GM12878 (cell line): ENCODE measurements at regions not wholly inside any gene's neighbourhood (a gene's known extent, or its start where the extent isn't known, plus 50 kb on each side); places are given as distances from the start of the nearest gene placed in this dataset.

Experiments used
- ATAC-seq: fragments of 200-7000 bp; cut with Tn5 transposase; 3 replicates; pipeline ENCODE4 v1.9.1; 2020; ENCODE audit warnings: mild to moderate bottlenecking, moderate library complexity
- BruUV-seq: library from RNA; stranded (reverse); fragments of 400-500 nt; replicated peaks from 2 replicates; lab custom pipeline; 2021; lab: Mats Ljungman, UMichigan
- CTCF ChIA-PET: fragments of 300-600 bp; sonication (Branson Sonifier 250); formaldehyde crosslinking; extraction: SDS; loops from one replicate; lab custom pipeline; 2021; ENCODE audit warnings: inconsistent platforms; lab: Yijun Ruan, JAX
- POLR2A ChIA-PET: fragments of 350-600 bp; formaldehyde crosslinking; extraction: SDS; loops from one replicate; lab custom pipeline; 2021; ENCODE audit warnings: inconsistent platforms; lab: Charles Lee
- RAD21 ChIA-PET: fragments of 300-600 bp; sonication (Branson Sonifier 250); formaldehyde crosslinking; loops from one replicate; lab custom pipeline; 2023; ENCODE audit warnings: antibody characterized with exemption; ENCODE audit not compliant: unreplicated experiment; lab: Charles Lee
- SMC1A ChIA-PET: fragments of 300-600 bp; sonication (Branson Sonifier 250); formaldehyde crosslinking; loops from one replicate; lab custom pipeline; 2023; ENCODE audit not compliant: unreplicated experiment, uncharacterized antibody; lab: Charles Lee
- DNase-seq: peaks from one replicate; pipeline ENCODE4 v3.0.0-alpha.2; 2011; ENCODE audit warnings: low read depth, low spot score
- FAIRE-seq: peaks from 3 replicates; lab custom pipeline; 2011; peaks lifted over from hg19 to GRCh38; lab: Jason Lieb, UNC
- H2AFZ ChIP-seq: 2 replicates; pipeline ENCODE4 v1.6.0; 2011; ENCODE audit warnings: low read depth, low read length, control low read depth; ENCODE audit not compliant: control insufficient read depth
- H3K27ac ChIP-seq: 2 replicates; pipeline ENCODE4 v1.5.1; 2011; ENCODE audit warnings: control low read depth; ENCODE audit not compliant: control insufficient read depth, insufficient read depth
- H3K27me3 ChIP-seq, 2 experiments: replicated peaks in 1 of 2; 2 replicates each; pipeline versions ENCODE4 v1.6.0 to v1.6.1; 2011; ENCODE audit warnings: low read length in 1 of 2; ENCODE audit not compliant: control insufficient read depth in 2 of 2, insufficient read depth in 2 of 2
- H3K36me3 ChIP-seq, 2 experiments: 2 replicates each; pipeline ENCODE4 v1.5.1; 2011; ENCODE audit warnings: low read length in 1 of 2; ENCODE audit not compliant: control insufficient read depth in 2 of 2, insufficient read depth in 2 of 2
- H3K4me1 ChIP-seq: 2 replicates; pipeline ENCODE4 v1.6.1; 2011; ENCODE audit warnings: mild to moderate bottlenecking, low read length, moderate library complexity, mixed read lengths; ENCODE audit not compliant: control insufficient read depth, insufficient read depth
- H3K4me2 ChIP-seq: 2 replicates; pipeline ENCODE4 v1.6.0; 2011; ENCODE audit warnings: control low read depth; ENCODE audit not compliant: control insufficient read depth, insufficient read depth
- H3K4me3 ChIP-seq: fragments of 200-600 bp; sonication (generic); 2 replicates; pipeline ENCODE4 v1.5.1; 2016
- H3K79me2 ChIP-seq: 2 replicates; pipeline ENCODE4 v1.6.0; 2011; ENCODE audit warnings: low read length; ENCODE audit not compliant: control insufficient read depth, insufficient read depth
- H3K9ac ChIP-seq: 2 replicates; pipeline ENCODE4 v1.8.0; 2011; ENCODE audit warnings: low read length, control low read depth, mixed read lengths; ENCODE audit not compliant: control insufficient read depth, insufficient read depth
- H3K9me3 ChIP-seq: replicated peaks from 3 replicates; pipeline ENCODE4 v1.5.1; 2011; ENCODE audit warnings: mild to moderate bottlenecking, low read length; ENCODE audit not compliant: control insufficient read depth, insufficient read depth
- H4K20me1 ChIP-seq: 2 replicates; pipeline ENCODE4 v1.6.0; 2011; ENCODE audit not compliant: control insufficient read depth, insufficient read depth
- CUX1 ChIP-seq: IDR thresholded peaks from 2 replicates; pipeline ENCODE4 v1.6.1; 2012; ENCODE audit warnings: improper control_type of control experiment, low read depth, low read length; ENCODE audit not compliant: insufficient replicate concordance
- PAX5 ChIP-seq: IDR thresholded peaks from 2 replicates; pipeline ENCODE4 v1.6.1; 2011; ENCODE audit warnings: low read depth, low read length, borderline replicate concordance
- TCF3 ChIP-seq: IDR thresholded peaks from 2 replicates; pipeline ENCODE4 v1.6.1; 2012; ENCODE audit warnings: low read depth, mild to moderate bottlenecking, low read length, borderline replicate concordance; ENCODE audit not compliant: insufficient read depth
- WGBS: methylation state at CpG from one replicate; pipeline ENCODE4 v1.1.6; 2016; ENCODE audit warnings: low lambda C conversion rate; ENCODE audit not compliant: insufficient replicate concordance, insufficient coverage; ENCODE audit errors: missing lambda C conversion rate; 5-methylcytosine and 5-hydroxymethylcytosine counted together
- in situ Hi-C: fragments of 300-500 bp; cut with MboI; formaldehyde crosslinking; loops from 9 replicates; pipeline ENCODE4 v1.14.3; 2018; ENCODE audit warnings: mixed read lengths
- intact Hi-C: fragments of 100-400 bp; cut with micrococcal nuclease; formaldehyde crosslinking; loops from one replicate; pipeline ENCODE4 v1.14.2; 2022; ENCODE audit not compliant: unreplicated experiment

DNA sequence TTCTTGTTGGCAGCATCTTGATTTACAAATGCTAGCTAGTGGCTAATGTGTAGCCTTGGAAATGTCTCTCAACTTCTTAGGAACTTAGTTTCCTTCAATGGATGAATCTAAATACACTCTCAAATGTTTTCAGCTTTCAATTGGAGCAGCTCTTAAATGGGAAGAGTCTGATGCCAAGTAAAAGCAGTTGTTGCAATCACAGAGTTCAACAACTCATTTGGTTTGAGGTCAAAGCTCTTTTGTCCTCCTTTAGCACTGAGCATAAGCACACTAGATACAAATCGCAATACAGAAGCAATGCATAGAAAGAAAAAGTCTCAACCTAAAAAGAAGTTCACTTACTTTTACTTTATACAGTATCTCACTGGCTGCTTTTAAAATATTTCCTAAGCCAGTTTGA, 986.1 kb upstream of the FLRT2 start:
- no peak for ATAC-seq
- in situ Hi-C loops = no loop called here

More for the DNA sequence above, 986.1 kb upstream of the FLRT2 start:
- 6% methylated on average over 1 of the region's 1 CpG for WGBS
- Histone ChIP-seq H3K9me3 (no peaks in the 10 kb centered on the region), H3K27me3 (no peaks in the 10 kb centered on the region), H3K9ac (no peak overlapping the region), H2AFZ (no peak overlapping the region), H3K36me3 (no peaks in the 10 kb centered on the region), H4K20me1 (no peaks in the 10 kb centered on the region), H3K4me1 (no peaks in the 10 kb centered on the region), H3K4me2 (no peak overlapping the region), H3K79me2 (no peaks in the 10 kb centered on the region), H3K4me3 (no peak overlapping the region), H3K27ac (no peak overlapping the region)
- FAIRE-seq (no peak), DNase-seq (no peak)
- ChIA-PET POLR2A (no interaction called here), RAD21 (no interaction called here), SMC1A (no interaction called here), CTCF (no interaction called here)
- no TSS peak for BruUV-seq
- TF ChIP-seq CUX1 (no peak), PAX5 (no peak), TCF3 (no peak)
- intact Hi-C loops = no loop called here
